IPS DF 4.7 (cell line): ENCODE measurements at regions not wholly inside any gene's neighbourhood (a gene's known extent, or its start where the extent isn't known, plus 50 kb on each side); places are given as distances from the start of the nearest gene placed in this dataset.

Experiments used
- DNase-seq: peaks from one replicate; pipeline ENCODE4 v3.0.0-alpha.2; 2013; ENCODE audit warnings: low spot score; ENCODE audit errors: extremely low read depth

GRCh38 chr1:68955424-68955823, 458.5 kb upstream of the DEPDC1 start:
- no peak for DNase-seq

GRCh38 chr1:68958958-68959357, 462.1 kb upstream of the DEPDC1 start:
- DNase-seq = no peak

GRCh38 chr1:68959461-68960030, 462.7 kb upstream of the DEPDC1 start:
- DNase-seq = no peak

DNA sequence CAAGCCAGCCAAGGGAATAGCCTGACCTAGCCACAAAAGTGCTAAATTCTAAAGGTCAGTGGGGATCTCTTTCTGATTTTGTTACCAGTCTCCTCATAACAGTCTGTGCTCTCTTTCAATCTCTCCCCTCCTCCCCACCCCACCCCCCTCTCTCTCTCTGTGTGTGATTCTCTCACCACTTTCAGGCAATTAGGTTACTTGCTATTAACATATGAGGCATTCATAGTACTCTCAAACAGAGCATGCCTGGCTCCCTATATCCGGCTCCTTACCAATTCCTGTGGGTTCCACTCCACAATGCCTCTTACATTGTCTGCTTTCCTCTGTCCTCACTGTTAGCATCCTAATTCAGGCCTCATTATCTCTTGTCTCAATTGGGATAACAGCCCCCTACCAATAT, 464.3 kb upstream of the DEPDC1 start:
- DNase-seq = no peak

DNA sequence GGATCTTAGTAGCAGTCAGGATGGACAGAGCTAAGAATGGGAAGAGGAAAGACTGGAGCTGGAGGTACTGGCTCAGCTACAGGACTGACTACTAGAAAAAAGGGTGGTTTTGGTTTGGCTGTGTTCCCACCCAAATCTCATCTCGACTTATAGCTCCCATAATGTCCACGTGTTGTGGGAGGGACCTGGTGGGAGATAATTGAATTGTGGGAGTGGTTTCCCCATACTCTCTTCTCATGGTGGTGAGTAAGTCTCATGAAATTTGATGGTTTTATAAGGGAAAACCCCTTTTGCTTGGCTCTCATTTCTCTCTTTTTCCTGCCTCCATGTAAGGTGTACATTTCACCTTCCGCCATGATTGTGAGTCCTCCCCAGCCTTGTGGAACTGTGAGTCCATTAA, 466.5 kb upstream of the DEPDC1 start:
- DNase-seq = no peak

- DNase-seq = no peak
Observed at GRCh38 chr1:68969441-68969840, 472.6 kb upstream of the DEPDC1 start.

DNA sequence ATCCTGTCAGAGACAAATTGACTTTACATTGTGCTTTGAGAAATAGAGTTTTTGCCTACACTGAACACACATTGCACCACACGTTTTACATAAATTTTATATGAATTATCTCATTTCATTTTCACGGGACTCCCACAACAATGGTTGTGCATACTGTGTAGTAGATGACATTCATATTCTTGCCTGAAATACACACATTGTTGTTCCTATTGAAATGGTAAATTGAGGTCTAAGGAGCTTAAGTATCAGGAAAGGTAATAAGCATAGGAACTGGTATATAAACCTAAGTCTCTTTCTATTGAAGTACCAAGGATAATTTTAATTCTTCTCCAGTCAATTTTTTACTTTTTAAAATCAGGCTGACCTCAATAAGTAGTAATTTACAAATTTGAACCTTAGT, 473.7 kb upstream of the DEPDC1 start:
- no peak for DNase-seq

GRCh38 chr1:68973459-68974244, 476.8 kb upstream of the DEPDC1 start:
- DNase-seq = no peak

- no peak for DNase-seq
Observed at GRCh38 chr1:68974447-68974846, 477.6 kb upstream of the DEPDC1 start.

GRCh38 chr1:68975212-68975933, 478.5 kb upstream of the DEPDC1 start:
- DNase-seq = no peak

DNA sequence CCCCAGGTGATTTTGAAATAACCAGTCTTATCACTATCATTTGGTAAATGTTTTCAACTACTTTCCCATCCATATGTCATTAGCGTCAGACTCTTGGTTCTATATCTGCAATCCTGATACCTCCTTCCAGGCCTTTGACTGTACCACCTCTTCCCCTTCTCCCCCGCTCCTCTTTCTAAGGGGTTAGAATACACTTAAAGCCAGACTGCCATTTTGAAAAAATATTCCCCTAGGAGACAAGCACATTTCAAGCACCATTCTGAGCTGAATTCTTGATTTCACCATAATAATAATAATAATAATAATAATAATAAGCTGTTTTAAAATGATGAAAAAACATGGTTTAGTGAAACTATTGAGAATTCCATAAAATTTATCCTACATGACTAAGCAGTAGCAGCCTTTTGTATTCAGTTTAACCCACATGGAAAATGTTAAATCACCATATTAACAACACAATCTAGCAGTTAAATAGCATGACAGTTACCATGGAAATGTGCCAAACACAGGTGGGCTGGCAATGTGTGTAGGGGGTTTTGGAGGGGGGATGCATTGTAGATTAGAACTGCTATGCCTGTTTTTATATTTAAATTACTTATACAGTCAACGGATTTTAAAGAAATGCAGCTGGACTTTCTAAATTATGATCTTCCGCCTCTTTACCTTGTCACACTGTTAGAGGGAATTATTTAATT, 480.2 kb upstream of the DEPDC1 start:
- no peak for DNase-seq

GRCh38 chr1:68979891-68980290, 483.0 kb upstream of the DEPDC1 start:
- no peak for DNase-seq

DNA sequence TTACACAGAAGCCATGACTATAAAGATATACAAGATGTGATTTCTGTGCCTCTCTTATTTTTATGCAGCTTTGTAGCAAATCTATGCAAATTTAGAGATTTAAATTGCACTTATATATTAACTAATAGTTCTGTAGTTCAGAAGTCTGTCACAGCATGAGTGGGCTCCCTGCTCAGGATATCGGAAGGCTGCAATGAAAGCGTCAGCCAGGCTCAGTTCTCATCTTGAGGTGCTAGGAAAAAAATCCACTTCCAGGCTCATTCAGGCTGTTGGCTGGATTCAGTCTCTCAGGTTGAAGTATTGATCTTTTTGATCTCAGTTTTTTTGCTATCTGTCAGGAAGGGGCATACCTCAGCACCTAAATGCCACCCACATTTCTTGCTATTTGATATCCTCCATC, 487.4 kb upstream of the DEPDC1 start:
- no peak for DNase-seq

GRCh38 chr1:68994096-68994495, 497.2 kb upstream of the DEPDC1 start:
- DNase-seq = no peak

GRCh38 chr1:69016468-69016867, 519.6 kb upstream of the DEPDC1 start:
- DNase-seq = no peak

GRCh38 chr1:69029649-69030048, 532.8 kb upstream of the DEPDC1 start:
- no peak for DNase-seq

- DNase-seq = no peak
Observed at GRCh38 chr1:69038379-69038778, 529.3 kb upstream of the LRRC7 start.

GRCh38 chr1:69045572-69045971, 522.1 kb upstream of the LRRC7 start:
- DNase-seq = no peak

- no peak for DNase-seq
Observed at GRCh38 chr1:69055194-69055593, 512.5 kb upstream of the LRRC7 start.

DNA sequence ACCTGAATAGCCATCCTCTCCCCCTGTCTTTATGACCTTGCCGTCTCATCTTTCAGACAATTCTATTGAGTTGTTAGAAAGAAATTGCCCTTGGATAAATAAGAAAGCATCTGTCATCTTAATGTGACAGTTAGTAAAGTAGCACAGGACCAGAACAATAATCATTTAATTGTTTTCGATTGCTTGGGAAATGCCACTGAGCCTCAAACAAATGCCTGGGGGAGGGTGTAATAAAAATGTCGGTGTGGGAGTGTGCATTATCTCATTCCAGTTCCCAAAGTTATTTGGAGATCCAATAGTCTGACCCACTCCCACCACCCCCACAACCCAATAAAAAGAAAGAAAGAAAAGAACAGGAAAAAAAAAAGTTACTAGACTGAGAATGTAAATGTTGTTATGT, 509.3 kb upstream of the LRRC7 start:
- no peak for DNase-seq

GRCh38 chr1:69070660-69071373, 496.9 kb upstream of the LRRC7 start:
- no peak for DNase-seq
